Stomach (tissue), 8 donors: ENCODE measurements at regions not wholly inside any gene's neighbourhood (a gene's known extent, or its start where the extent isn't known, plus 50 kb on each side); places are given as distances from the start of the nearest gene placed in this dataset.
A peak's percentile ranks its signal among the peaks of the same experiment; 100 is the strongest.

Source experiments
- DNase-seq, 2 donors: peaks; one replicate each; pipeline versions ENCODE4 v3.0.0 to v3.0.0-alpha.2; 2013 to 2019
- H3K27ac ChIP-seq, 5 donors: fragments of 200-600 bp in 4 of 5; sonication (generic) in 4 of 5; one replicate each; pipeline ENCODE4 v1.5.1; 2013 to 2019; ENCODE audit warnings: mild to moderate bottlenecking in 1 of 5, moderate library complexity in 1 of 5
- H3K27me3 ChIP-seq, 3 donors: fragments of 200-600 bp; sonication (generic); one replicate each; pipeline ENCODE4 v1.5.1; 2017 to 2019; ENCODE audit warnings: mixed run types in 1 of 3
- H3K36me3 ChIP-seq, 4 donors: fragments of 200-600 bp; sonication (generic); 1 replicate in 3 of 4; 2 replicates in 1 of 4; pipeline ENCODE4 v1.5.1; 2016 to 2019
- H3K4me1 ChIP-seq, 4 donors: fragments of 200-600 bp; sonication (generic); one replicate each; pipeline ENCODE4 v1.5.1; 2016 to 2019
- H3K4me3 ChIP-seq, 4 donors: fragments of 200-600 bp; sonication (generic) in 3 of 4; one replicate each; pipeline ENCODE4 v1.5.1; 2016 to 2019; ENCODE audit warnings: mild to moderate bottlenecking in 1 of 4
- H3K9me3 ChIP-seq, 4 donors: fragments of 200-600 bp; sonication (generic); one replicate each; pipeline ENCODE4 v1.5.1; 2016 to 2019
- CTCF ChIP-seq, 7 experiments: fragments of 450-650 bp in 4 of 7; fragments of 200-600 bp in 3 of 7; sonication (generic) in 3 of 7; IDR thresholded peaks; one replicate each; pipeline ENCODE4 v1.5.1; 2016 to 2019; ENCODE audit warnings: antibody characterized with exemption in 7 of 7, control low read depth in 2 of 7, mild to moderate bottlenecking in 1 of 7
- EP300 ChIP-seq: sonication (generic); formaldehyde crosslinking; IDR thresholded peaks from one replicate; pipeline ENCODE4 v1.6.1; 2017; ENCODE audit warnings: antibody characterized with exemption
- POLR2A ChIP-seq, 4 donors: fragments of 450-650 bp; IDR thresholded peaks; one replicate each; pipeline ENCODE4 v1.6.1; 2016; ENCODE audit warnings: antibody characterized with exemption in 4 of 4, control low read depth in 2 of 4, mild to moderate bottlenecking in 1 of 4, moderate library complexity in 1 of 4
- POLR2AphosphoS5 ChIP-seq, 3 donors: sonication (generic); formaldehyde crosslinking; IDR thresholded peaks; one replicate each; pipeline ENCODE4 v1.6.1; 2016; ENCODE audit warnings: antibody characterized with exemption in 3 of 3
- WGBS, 5 donors: extraction: QIAGEN DNeasy Blood & Tissue Kit in 3 of 5; methylation state at CpG; one replicate each; pipeline versions ENCODE4 v1.1.5 to v1.1.7; 2013 to 2018; 5-methylcytosine and 5-hydroxymethylcytosine counted together
- intact Hi-C: fragments of 100-400 bp; cut with DNase I; formaldehyde crosslinking; loops from one replicate; pipeline ENCODE4 v1.15.1; 2023; ENCODE audit warnings: low total_unique reads
- donor health status: healthy with polysubstance abuse.
- donor health status: Bipolar disorder and iron deficiency.
- donor health status: healthy.

- intact Hi-C loops, result no loop called here
- no peaks in the 10 kb centered on the region for H3K36me3 ChIP-seq
- no peak overlapping the region for H3K27ac ChIP-seq
Observed at GRCh38 chr5:167916706-167917105, 374.7 kb upstream of the WWC1 start.

GRCh38 chr5:167918184-167918812 is 373.1 kb upstream of the WWC1 start:
- Histone ChIP-seq H3K36me3 (no peaks in the 10 kb centered on the region), H3K27me3 (no peaks in the 10 kb centered on the region), H3K4me1 (no peaks in the 10 kb centered on the region), H3K27ac (no peak overlapping the region), H3K9me3 (peaks cover 0 to 4% (median 0%) of the 10 kb centered on the region in 4 donors), H3K4me3 (no peak overlapping the region)
- intact Hi-C loops, result no loop called here
- TF ChIP-seq CTCF (IDR thresholded peaks at IDR 0.05), result no peak
- DNase-seq, result peak in 1 of 2 donors; percentile 17
- WGBS, 5 donors, result 54 to 66% (median 57%) methylated on average over 11 of the region's 11 CpGs

More at GRCh38 chr5:167916706-167917105, 374.7 kb upstream of the WWC1 start:
- Histone ChIP-seq H3K9me3 (peaks cover 0 to 4% (median 0%) of the 10 kb centered on the region in 4 donors), H3K4me3 (no peak overlapping the region), H3K27me3 (no peaks in the 10 kb centered on the region), H3K4me1 (no peaks in the 10 kb centered on the region)
- DNase-seq, result peak in 1 of 2 donors; percentile 9
- no peak for TF ChIP-seq POLR2A (IDR thresholded peaks at IDR 0.05)
- no peak for TF ChIP-seq POLR2AphosphoS5 (IDR thresholded peaks at IDR 0.05)
- no peak for TF ChIP-seq CTCF (IDR thresholded peaks at IDR 0.05)
- no peak for TF ChIP-seq EP300
- 33 to 42% (median 40%) methylated on average over 4 of the region's 4 CpGs for WGBS, 5 donors

GRCh38 chr5:167918813-167919483 is 372.5 kb upstream of the WWC1 start:
- no peaks in the 10 kb centered on the region for H3K4me1 ChIP-seq
- H3K36me3 ChIP-seq, result no peaks in the 10 kb centered on the region
- DNase-seq, result no peak
- no peak for TF ChIP-seq EP300
- no peak for TF ChIP-seq POLR2AphosphoS5 (IDR thresholded peaks at IDR 0.05)
- no peak for TF ChIP-seq CTCF (IDR thresholded peaks at IDR 0.05)
- no peak for TF ChIP-seq POLR2A (IDR thresholded peaks at IDR 0.05)
- intact Hi-C loops, result no loop called here
- peaks cover 0 to 4% (median 0%) of the 10 kb centered on the region in 4 donors for H3K9me3 ChIP-seq
- no peak overlapping the region for H3K27ac ChIP-seq
- no peak overlapping the region for H3K4me3 ChIP-seq
- WGBS, 5 donors, result 44 to 51% (median 47%) methylated on average over 11 of the region's 11 CpGs
- no peaks in the 10 kb centered on the region for H3K27me3 ChIP-seq

- WGBS, 5 donors, result 29 to 72% (median 48%) methylated on average over 2 of the region's 2 CpGs
- no peaks in the 10 kb centered on the region for H3K4me1 ChIP-seq
- H3K27ac ChIP-seq, result no peak overlapping the region
- H3K27me3 ChIP-seq, result no peaks in the 10 kb centered on the region
- intact Hi-C loops, result no loop called here
- no peaks in the 10 kb centered on the region for H3K9me3 ChIP-seq
- H3K4me3 ChIP-seq, result no peak overlapping the region
- TF ChIP-seq POLR2AphosphoS5 (IDR thresholded peaks at IDR 0.05), result no peak
- TF ChIP-seq EP300, result no peak
- no peak for TF ChIP-seq CTCF (IDR thresholded peaks at IDR 0.05)
- no peak for TF ChIP-seq POLR2A (IDR thresholded peaks at IDR 0.05)
- H3K36me3 ChIP-seq, result no peaks in the 10 kb centered on the region
- no peak for DNase-seq
Observed at GRCh38 chr5:167920589-167920988, 370.9 kb upstream of the WWC1 start.
